MM.1S (cell line): ENCODE measurements at regions not wholly inside any gene's neighbourhood (a gene's known extent, or its start where the extent isn't known, plus 50 kb on each side); places are given as distances from the start of the nearest gene placed in this dataset.

Experiments
- CTCF ChIP-seq: fragments of 300-600 bp; sonication (generic); IDR thresholded peaks from 2 replicates; pipeline ENCODE4 v1.5.1; 2016; ENCODE audit warnings: antibody characterized with exemption, low read length, mixed read lengths
- EZH2 ChIP-seq: fragments of 300-600 bp; sonication (generic); optimal IDR thresholded peaks from 2 replicates; pipeline ENCODE3; 2017; ENCODE audit warnings: low read depth, mild to moderate bottlenecking, antibody characterized with exemption, low read length, mixed read lengths
- EZH2phosphoT487 ChIP-seq: fragments of 300-600 bp; sonication (generic); IDR thresholded peaks from 2 replicates; pipeline ENCODE4 v1.6.1; 2018; ENCODE audit warnings: antibody characterized with exemption, low read length

DNA sequence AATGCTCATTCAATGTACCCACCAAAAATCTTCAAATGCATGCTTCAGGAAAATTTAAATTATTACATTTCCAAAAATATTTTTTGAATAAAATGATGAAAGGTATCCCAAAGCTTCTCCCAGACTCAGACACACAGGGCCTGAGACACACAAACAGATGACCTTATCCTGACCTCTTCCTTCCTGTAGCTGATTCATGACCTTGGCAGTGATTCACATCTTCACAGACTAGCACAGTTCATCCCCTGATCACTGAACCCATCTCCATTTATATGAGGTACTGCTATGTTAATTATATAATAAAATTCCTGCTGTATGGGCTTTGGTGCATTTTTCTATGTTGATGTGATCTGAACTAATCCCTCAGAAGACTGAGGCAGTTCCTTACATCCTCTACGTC lies 265.0 kb upstream of the GLI3 start:
- TF ChIP-seq CTCF (no peak), EZH2phosphoT487 (no peak), EZH2 (no peak)
